HG03095 (cell line): ENCODE measurements at regions not wholly inside any gene's neighbourhood (a gene's known extent, or its start where the extent isn't known, plus 50 kb on each side); places are given as distances from the start of the nearest gene placed in this dataset.
A peak's percentile ranks its signal among the peaks of the same experiment; 100 is the strongest.
"Not testable (repeated sequence)": the region's sequence is repeated elsewhere in the genome, so short reads cannot be mapped to it uniquely, and the experiment has no call there.

Source experiments
- ATAC-seq: cut with Tn5 transposase; IDR thresholded peaks from one replicate; pipeline ENCODE4 v1.9.1; 2021; ENCODE audit warnings: moderate library complexity; ENCODE audit not compliant: unreplicated experiment

GRCh38 chr2:111439237-111439636, 318.5 kb downstream of the BCL2L11 start:
- ATAC-seq = not testable (repeated sequence)

GRCh38 chr2:111441614-111442013, 320.9 kb downstream of the BCL2L11 start:
- ATAC-seq = not testable (repeated sequence)

GRCh38 chr2:111442767-111443454, 322.2 kb downstream of the BCL2L11 start:
- ATAC-seq = not testable (repeated sequence)

- not testable (repeated sequence) for ATAC-seq
Measured at GRCh38 chr2:111444516-111444915, 323.8 kb downstream of the BCL2L11 start.

- ATAC-seq = not testable (repeated sequence)
Measured at GRCh38 chr2:111445191-111445929, 324.6 kb downstream of the BCL2L11 start.

- ATAC-seq = not testable (repeated sequence)
Measured at GRCh38 chr2:111445941-111446340, 325.2 kb downstream of the BCL2L11 start.

- ATAC-seq = not testable (repeated sequence)
Measured at GRCh38 chr2:111447482-111447881, 326.8 kb downstream of the BCL2L11 start.

GRCh38 chr2:111448796-111449195, 328.1 kb downstream of the BCL2L11 start:
- not testable (repeated sequence) for ATAC-seq

GRCh38 chr2:111450526-111450925, 329.8 kb downstream of the BCL2L11 start:
- not testable (repeated sequence) for ATAC-seq

- ATAC-seq = not testable (repeated sequence)
Measured at GRCh38 chr2:111451692-111452199, 331.0 kb downstream of the BCL2L11 start.

GRCh38 chr2:111452208-111452607, 331.5 kb downstream of the BCL2L11 start:
- ATAC-seq = not testable (repeated sequence)

- not testable (repeated sequence) for ATAC-seq
Measured at GRCh38 chr2:111453308-111453707, 332.6 kb downstream of the BCL2L11 start.

GRCh38 chr2:111453816-111454215, 333.1 kb downstream of the BCL2L11 start:
- not testable (repeated sequence) for ATAC-seq

- ATAC-seq = peak; percentile 87
Measured at GRCh38 chr2:111454404-111454803, 333.7 kb downstream of the BCL2L11 start.

GRCh38 chr2:111455016-111456015, 334.6 kb downstream of the BCL2L11 start:
- not testable (repeated sequence) for ATAC-seq

- ATAC-seq = not testable (repeated sequence)
Measured at GRCh38 chr2:111457191-111457590, 336.5 kb downstream of the BCL2L11 start.

GRCh38 chr2:111460901-111461300, 340.2 kb downstream of the BCL2L11 start:
- not testable (repeated sequence) for ATAC-seq

- not testable (repeated sequence) for ATAC-seq
Measured at GRCh38 chr2:111461831-111462230, 341.1 kb downstream of the BCL2L11 start.

GRCh38 chr2:111462572-111462971, 341.9 kb downstream of the BCL2L11 start:
- ATAC-seq = not testable (repeated sequence)

- ATAC-seq = not testable (repeated sequence)
Measured at GRCh38 chr2:111463238-111463848, 342.6 kb downstream of the BCL2L11 start.
